Epidermal melanocyte (primary cell): ENCODE measurements at regions not wholly inside any gene's neighbourhood (a gene's known extent, or its start where the extent isn't known, plus 50 kb on each side); places are given as distances from the start of the nearest gene placed in this dataset.
"Not testable (repeated sequence)": the region's sequence is repeated elsewhere in the genome, so short reads cannot be mapped to it uniquely, and the experiment has no call there.

Experiments
- DNase-seq: peaks from one replicate; pipeline ENCODE4 v3.0.0; 2011; ENCODE audit warnings: low spot score; ENCODE audit not compliant: insufficient read length

DNA sequence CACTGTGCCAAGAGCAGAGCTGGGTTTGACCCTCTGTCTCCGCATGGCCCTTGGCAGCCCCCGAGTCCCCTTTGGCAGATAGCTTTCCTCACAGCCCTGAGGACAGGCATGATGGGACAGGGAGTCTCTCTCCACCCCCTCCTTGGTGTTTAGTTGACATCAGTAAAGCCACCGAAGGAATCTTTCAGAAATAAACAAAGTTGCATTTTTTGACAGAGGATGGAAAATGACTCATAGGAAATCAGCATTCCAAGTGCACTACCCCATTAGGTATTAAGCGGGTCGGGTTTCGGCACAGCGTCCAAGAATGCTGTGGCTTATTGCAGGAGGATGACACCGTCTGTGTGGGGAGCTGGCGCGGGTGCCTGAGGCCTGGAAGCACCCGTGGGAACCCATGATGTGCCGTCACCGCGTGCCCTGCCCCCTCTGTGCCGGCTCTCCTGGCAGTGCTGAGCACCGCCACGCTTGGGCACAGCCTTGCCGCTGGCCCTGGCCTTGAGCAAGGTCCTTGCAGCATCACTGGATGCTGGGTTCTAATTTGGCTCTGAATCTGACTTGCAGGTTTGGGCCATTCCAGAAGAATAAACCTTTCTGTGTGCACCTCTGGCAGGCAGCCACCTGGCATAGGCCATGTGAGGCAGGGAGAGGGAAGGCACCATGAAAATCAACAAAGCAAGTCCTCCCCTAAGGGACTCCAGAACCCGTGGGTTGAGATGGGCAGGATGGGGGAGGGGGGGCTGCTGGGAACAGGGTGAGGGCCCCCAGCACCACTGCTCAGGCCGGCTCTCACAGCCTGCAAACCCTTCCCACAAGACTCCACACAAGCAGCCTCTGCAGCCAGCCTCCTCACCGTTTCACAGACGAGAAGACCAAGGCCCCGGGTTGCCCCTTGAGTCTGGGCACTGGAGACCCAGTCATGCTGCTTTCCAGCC is 50.5 kb upstream of the ZNF469 start:
- peak; percentile 77 for DNase-seq

DNA sequence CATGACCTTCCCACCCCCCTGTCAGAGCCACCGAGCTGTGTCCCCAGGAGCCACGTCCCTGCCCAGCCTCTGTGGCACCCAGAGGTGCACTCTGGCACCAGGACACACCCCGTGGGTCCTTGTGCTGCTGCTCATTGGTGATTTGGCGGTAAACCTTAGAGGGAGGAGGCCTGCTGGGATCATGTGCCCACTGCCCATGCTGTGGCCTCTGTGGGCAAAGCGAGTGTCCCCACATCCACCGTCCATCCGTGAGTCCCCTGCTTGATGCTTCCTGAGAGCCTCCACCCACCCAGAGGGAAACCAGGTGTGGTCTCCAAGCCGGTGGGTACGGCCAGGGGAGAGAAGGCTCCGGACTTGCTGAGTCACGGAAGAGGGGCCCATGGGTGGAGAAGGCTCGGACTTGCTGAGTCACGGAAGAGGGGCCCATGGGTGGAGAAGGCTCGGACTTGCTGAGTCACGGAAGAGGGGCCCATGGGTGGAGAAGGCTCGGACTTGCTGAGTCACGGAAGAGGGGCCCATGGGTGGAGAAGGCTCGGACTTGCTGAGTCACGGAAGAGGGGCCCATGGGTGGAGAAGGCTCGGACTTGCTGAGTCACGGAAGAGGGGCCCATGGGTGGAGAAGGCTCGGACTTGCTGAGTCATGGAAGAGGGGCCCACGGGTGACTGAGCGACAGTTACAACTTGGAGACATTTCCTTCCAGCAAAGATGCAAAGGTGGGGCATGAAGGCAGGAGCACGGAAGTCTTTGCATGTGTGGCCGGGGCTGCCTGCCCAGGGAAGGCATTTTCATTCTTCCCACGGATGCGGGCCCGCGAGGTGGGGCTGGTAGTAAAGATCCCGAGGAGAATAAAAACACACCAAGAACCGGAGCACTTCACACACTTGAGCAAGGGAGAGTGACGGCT is 49.6 kb upstream of the ZNF469 start:
- not testable (repeated sequence) for DNase-seq
